T-cell (primary cell): ENCODE measurements at regions not wholly inside any gene's neighbourhood (a gene's known extent, or its start where the extent isn't known, plus 50 kb on each side); places are given as distances from the start of the nearest gene placed in this dataset.

Source experiments
- ATAC-seq, 4 experiments: fragments of 200-7000 bp in 3 of 4; fragments of 150-1000 bp in 1 of 4; cut with Tn5 transposase; replicated peaks in 1 of 4; 1 replicate in 3 of 4; 2 replicates in 1 of 4; pipeline ENCODE4 v1.10.0; 2021; ENCODE audit warnings: moderate library complexity in 3 of 4, mild to moderate bottlenecking in 2 of 4, moderate number of reproducible peaks in 1 of 4
- CTCF ChIA-PET, 2 donors: fragments of 300-600 bp; sonication (Branson Sonifier 250); formaldehyde crosslinking; loops; one replicate each; lab custom pipeline; 2022; ENCODE audit warnings: antibody characterized with exemption in 2 of 2; lab: Charles Lee
- POLR2A ChIA-PET, 2 donors: fragments of 300-600 bp; sonication (Branson Sonifier 250); formaldehyde crosslinking; loops; one replicate each; lab custom pipeline; 2022; ENCODE audit warnings: antibody characterized with exemption in 2 of 2; lab: Charles Lee
- DNase-seq, 35 experiments: peaks; one replicate each; pipeline versions ENCODE4 v3.0.0 to v3.0.0-alpha.2; 2013 to 2023
- H3K27ac ChIP-seq: one replicate; pipeline ENCODE4 v1.5.1; 2013; ENCODE audit warnings: low read length
- H3K27me3 ChIP-seq, 2 experiments: replicated peaks in 1 of 2; 1 replicate in 1 of 2; 2 replicates in 1 of 2; pipeline versions ENCODE4 v1.6.1 to v1.7.0; 2013; ENCODE audit warnings: low read length in 1 of 2, mixed read lengths in 1 of 2; ENCODE audit not compliant: control insufficient read depth in 2 of 2, insufficient read depth in 2 of 2; ENCODE audit errors: extremely low read depth in 1 of 2
- H3K36me3 ChIP-seq, 2 donors: 1 replicate in 1 of 2; 2 replicates in 1 of 2; pipeline versions ENCODE4 v1.6.1 to v1.7.0; 2013; ENCODE audit warnings: low read length in 1 of 2; ENCODE audit not compliant: control insufficient read depth in 2 of 2, insufficient read depth in 1 of 2; ENCODE audit errors: extremely low read depth in 1 of 2
- H3K4me1 ChIP-seq, 2 experiments: 1 replicate in 1 of 2; 2 replicates in 1 of 2; pipeline versions ENCODE4 v1.6.1 to v1.7.0; 2013; ENCODE audit warnings: low read length in 2 of 2, mixed read lengths in 1 of 2; ENCODE audit not compliant: insufficient read depth in 2 of 2, control insufficient read depth in 1 of 2; ENCODE audit errors: extremely low read depth in 1 of 2
- H3K4me3 ChIP-seq, 2 donors: 1 replicate in 1 of 2; 2 replicates in 1 of 2; pipeline versions ENCODE4 v1.5.1 to v1.7.0; 2013; ENCODE audit warnings: mild to moderate bottlenecking in 2 of 2, low read length in 1 of 2, moderate library complexity in 1 of 2; ENCODE audit not compliant: control insufficient read depth in 1 of 2; ENCODE audit errors: extremely low read depth in 1 of 2
- H3K9me3 ChIP-seq: 2 replicates; pipeline ENCODE4 v1.7.0; 2013
- H3K27ac Mint-ChIP-seq, 2 donors: one replicate each; pipeline ENCODE4 v1.8.0; 2020 to 2021; ENCODE audit warnings: mild to moderate bottlenecking in 2 of 2, mixed read lengths in 2 of 2
- H3K27me3 Mint-ChIP-seq, 2 donors: one replicate each; pipeline ENCODE4 v1.8.0; 2021 to 2022; ENCODE audit warnings: mixed read lengths in 2 of 2
- H3K36me3 Mint-ChIP-seq: one replicate; pipeline ENCODE4 v1.8.0; 2021; ENCODE audit warnings: mixed read lengths
- H3K4me1 Mint-ChIP-seq, 3 donors: one replicate each; pipeline ENCODE4 v1.8.0; 2020 to 2022; ENCODE audit warnings: mixed read lengths in 3 of 3, mild to moderate bottlenecking in 1 of 3
- H3K4me3 Mint-ChIP-seq, 3 donors: one replicate each; pipeline ENCODE4 v1.8.0; 2020 to 2022; ENCODE audit warnings: mild to moderate bottlenecking in 3 of 3, mixed read lengths in 3 of 3, moderate library complexity in 3 of 3
- H3K9me3 Mint-ChIP-seq, 3 donors: one replicate each; pipeline ENCODE4 v1.8.0; 2020 to 2022; ENCODE audit warnings: mixed read lengths in 3 of 3
- WGBS: methylation state at CpG from one replicate; pipeline ENCODE4 v1.1.5; 2013; ENCODE audit warnings: missing lambda C conversion rate; ENCODE audit not compliant: insufficient coverage; 5-methylcytosine and 5-hydroxymethylcytosine counted together

- H3K4me3 ChIP-seq = no peak overlapping the region
- no peaks in the 10 kb centered on the region for H3K4me1 ChIP-seq
- no peak overlapping the region for H3K27ac ChIP-seq
- peaks cover 1 to 40% of the 10 kb centered on the region in 2 donors for H3K27me3 Mint-ChIP-seq
- DNase-seq (no peak), ATAC-seq (no peak)
- H3K4me1 Mint-ChIP-seq = peaks cover 9 to 15% (median 14%) of the 10 kb centered on the region in 3 donors
- H3K27ac Mint-ChIP-seq = no peak overlapping the region
- H3K9me3 Mint-ChIP-seq = no peaks in the 10 kb centered on the region
- H3K9me3 ChIP-seq = no peaks in the 10 kb centered on the region
- WGBS = no CpG with 5 or more reads among the region's 8 CpGs
- peak overlapping the region in 2 of 3 donors; percentile 62 to 74 for H3K4me3 Mint-ChIP-seq
- H3K27me3 ChIP-seq = peaks cover 0 to 2% of the 10 kb centered on the region in 2 experiments
- no peaks in the 10 kb centered on the region for H3K36me3 ChIP-seq
- ChIA-PET POLR2A (no interaction called here), CTCF (no interaction called here)
- H3K36me3 Mint-ChIP-seq = no peaks in the 10 kb centered on the region
These were observed 94.5 kb upstream of the LIFR start for GRCh38 chr5:38650946-38651345.

GRCh38 chr5:38651806-38652205, 95.4 kb upstream of the LIFR start:
- no peak for DNase-seq
- 70% methylated on average over 2 of the region's 6 CpGs for WGBS
- Mint-ChIP-seq H3K27me3 (peaks cover 1 to 36% of the 10 kb centered on the region in 2 donors), H3K4me3 (no peak overlapping the region), H3K27ac (no peak overlapping the region), H3K4me1 (peaks cover 9 to 15% (median 14%) of the 10 kb centered on the region in 3 donors), H3K9me3 (no peaks in the 10 kb centered on the region), H3K36me3 (no peaks in the 10 kb centered on the region)
- no peak overlapping the region for H3K27ac ChIP-seq
- POLR2A ChIA-PET = no interaction called here
- H3K9me3 ChIP-seq = no peaks in the 10 kb centered on the region
- no peaks in the 10 kb centered on the region for H3K36me3 ChIP-seq
- H3K27me3 ChIP-seq = peaks cover 0 to 2% of the 10 kb centered on the region in 2 experiments
- ATAC-seq = no peak
- no peak overlapping the region for H3K4me3 ChIP-seq
- CTCF ChIA-PET = no interaction called here
- no peaks in the 10 kb centered on the region for H3K4me1 ChIP-seq

GRCh38 chr5:38653389-38653788, 96.9 kb upstream of the LIFR start:
- peaks cover 1 to 51% of the 10 kb centered on the region in 2 donors for H3K27me3 Mint-ChIP-seq
- H3K9me3 Mint-ChIP-seq = no peaks in the 10 kb centered on the region
- Histone ChIP-seq H3K4me1 (no peaks in the 10 kb centered on the region), H3K36me3 (no peaks in the 10 kb centered on the region), H3K4me3 (no peak overlapping the region), H3K27ac (no peak overlapping the region), H3K27me3 (peaks cover 0 to 2% of the 10 kb centered on the region in 2 experiments), H3K9me3 (no peaks in the 10 kb centered on the region)
- no peak overlapping the region for H3K4me3 Mint-ChIP-seq
- DNase-seq = no peak
- H3K36me3 Mint-ChIP-seq = no peaks in the 10 kb centered on the region
- no peak for ATAC-seq
- H3K4me1 Mint-ChIP-seq = peaks cover 9 to 15% (median 14%) of the 10 kb centered on the region in 3 donors
- ChIA-PET CTCF (no interaction called here), POLR2A (no interaction called here)
- 90% methylated on average over 2 of the region's 2 CpGs for WGBS
- no peak overlapping the region for H3K27ac Mint-ChIP-seq

GRCh38 chr5:38655691-38656090, 99.2 kb upstream of the LIFR start:
- H3K36me3 Mint-ChIP-seq = no peaks in the 10 kb centered on the region
- Histone ChIP-seq H3K9me3 (no peaks in the 10 kb centered on the region), H3K4me3 (no peak overlapping the region), H3K36me3 (no peaks in the 10 kb centered on the region), H3K27me3 (peaks cover 0 to 2% of the 10 kb centered on the region in 2 experiments), H3K27ac (no peak overlapping the region), H3K4me1 (no peaks in the 10 kb centered on the region)
- peaks cover 3 to 7% (median 6%) of the 10 kb centered on the region in 3 donors for H3K4me1 Mint-ChIP-seq
- DNase-seq (no peak), ATAC-seq (no peak)
- POLR2A ChIA-PET = no interaction called here
- WGBS = 83% methylated on average over 5 of the region's 6 CpGs
- CTCF ChIA-PET = no interaction called here
- H3K27ac Mint-ChIP-seq = no peak overlapping the region
- no peaks in the 10 kb centered on the region for H3K9me3 Mint-ChIP-seq
- peaks cover 3 to 36% of the 10 kb centered on the region in 2 donors for H3K27me3 Mint-ChIP-seq
- no peak overlapping the region for H3K4me3 Mint-ChIP-seq

- Mint-ChIP-seq H3K9me3 (no peaks in the 10 kb centered on the region), H3K4me1 (no peaks in the 10 kb centered on the region), H3K4me3 (no peak overlapping the region), H3K36me3 (no peaks in the 10 kb centered on the region), H3K27ac (no peak overlapping the region), H3K27me3 (peaks cover 10 to 33% of the 10 kb centered on the region in 2 donors)
- Histone ChIP-seq H3K4me3 (no peak overlapping the region), H3K36me3 (no peaks in the 10 kb centered on the region), H3K27me3 (peaks cover 0 to 2% of the 10 kb centered on the region in 2 experiments), H3K27ac (no peak overlapping the region), H3K9me3 (no peaks in the 10 kb centered on the region), H3K4me1 (no peaks in the 10 kb centered on the region)
- no CpG with 5 or more reads among the region's 2 CpGs for WGBS
- POLR2A ChIA-PET = no interaction called here
- DNase-seq = no peak
- ATAC-seq = no peak
- CTCF ChIA-PET = interaction anchor here in 1 of 2 donors (0.7 kb wide), 1 partner anchor 138 kb away, joined by 3 read pairs; no protein-coding TSS in a partner anchor
These were observed 100.1 kb upstream of the LIFR start for GRCh38 chr5:38656568-38656967.

DNA sequence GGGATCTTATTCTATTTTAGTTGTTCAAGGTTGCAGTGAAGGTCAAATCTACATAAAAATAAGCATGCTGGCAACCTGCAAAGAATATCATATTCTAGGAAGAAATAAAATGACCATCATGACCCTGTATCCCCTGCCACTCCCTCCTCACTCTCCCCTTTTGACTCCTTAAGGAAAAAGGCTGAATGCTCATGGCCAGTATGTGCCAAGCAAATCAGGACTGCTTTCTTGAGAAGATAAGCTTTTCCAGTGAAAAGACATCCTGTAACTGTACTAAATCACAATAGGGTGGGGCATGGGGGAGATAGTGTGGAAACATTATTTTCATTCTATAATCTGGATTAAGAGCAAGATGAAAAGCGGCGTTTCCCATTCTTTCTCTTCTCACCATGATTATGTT, 100.6 kb upstream of the LIFR start:
- no peaks in the 10 kb centered on the region for H3K4me1 ChIP-seq
- H3K9me3 ChIP-seq = no peaks in the 10 kb centered on the region
- no peaks in the 10 kb centered on the region for H3K36me3 ChIP-seq
- Mint-ChIP-seq H3K27me3 (peaks cover 14 to 38% of the 10 kb centered on the region in 2 donors), H3K27ac (no peak overlapping the region), H3K36me3 (no peaks in the 10 kb centered on the region), H3K4me3 (no peak overlapping the region), H3K9me3 (no peaks in the 10 kb centered on the region), H3K4me1 (no peaks in the 10 kb centered on the region)
- DNase-seq = no peak
- H3K27ac ChIP-seq = no peak overlapping the region
- CTCF ChIA-PET = interaction anchor here in 1 of 2 donors (0.7 kb wide), 1 partner anchor 138 kb away, joined by 3 read pairs; no protein-coding TSS in a partner anchor
- no peak for ATAC-seq
- peaks cover 0 to 2% of the 10 kb centered on the region in 2 experiments for H3K27me3 ChIP-seq
- no peak overlapping the region for H3K4me3 ChIP-seq
- POLR2A ChIA-PET = no interaction called here
- WGBS = no CpG with 5 or more reads among the region's 2 CpGs
